AG08396 (cell line): ENCODE measurements at regions not wholly inside any gene's neighbourhood (a gene's known extent, or its start where the extent isn't known, plus 50 kb on each side); places are given as distances from the start of the nearest gene placed in this dataset.

Source experiments
- DNase-seq: peaks from one replicate; pipeline ENCODE4 v3.0.0; 2012; ENCODE audit warnings: low spot score, mixed read lengths

- no peak for DNase-seq
These were observed 247.5 kb downstream of the MTERF1 start for GRCh38 chr7:91633013-91633441.

GRCh38 chr7:91634485-91635177, 245.9 kb downstream of the MTERF1 start:
- DNase-seq: no peak

DNA sequence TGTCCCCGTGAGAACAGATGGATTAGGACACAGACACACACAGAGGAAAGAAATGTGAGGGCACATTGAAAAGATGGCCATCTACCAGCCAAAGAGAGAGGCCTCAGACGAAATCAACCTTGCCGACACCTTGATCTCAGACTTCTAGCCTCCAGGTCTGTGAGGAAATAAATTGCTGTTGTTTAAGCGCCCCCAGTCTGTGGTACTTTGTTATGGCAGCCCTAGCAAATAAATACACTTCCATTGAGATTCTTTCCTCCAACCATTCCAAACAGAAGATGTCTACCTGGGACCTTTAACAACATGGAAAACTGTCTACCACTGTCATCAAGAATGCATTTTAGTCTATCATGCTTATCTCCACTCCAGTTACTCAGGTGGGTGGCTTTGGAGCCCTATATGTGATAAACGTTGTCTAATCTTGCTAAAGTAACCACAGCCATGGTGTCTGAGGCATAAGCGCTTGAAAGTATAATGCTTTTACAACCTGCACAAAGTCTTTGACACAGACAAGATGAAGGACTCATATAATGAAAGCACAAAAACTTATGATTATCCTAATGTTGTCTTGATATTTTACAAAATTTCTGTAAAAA, 244.3 kb downstream of the MTERF1 start:
- no peak for DNase-seq

DNA sequence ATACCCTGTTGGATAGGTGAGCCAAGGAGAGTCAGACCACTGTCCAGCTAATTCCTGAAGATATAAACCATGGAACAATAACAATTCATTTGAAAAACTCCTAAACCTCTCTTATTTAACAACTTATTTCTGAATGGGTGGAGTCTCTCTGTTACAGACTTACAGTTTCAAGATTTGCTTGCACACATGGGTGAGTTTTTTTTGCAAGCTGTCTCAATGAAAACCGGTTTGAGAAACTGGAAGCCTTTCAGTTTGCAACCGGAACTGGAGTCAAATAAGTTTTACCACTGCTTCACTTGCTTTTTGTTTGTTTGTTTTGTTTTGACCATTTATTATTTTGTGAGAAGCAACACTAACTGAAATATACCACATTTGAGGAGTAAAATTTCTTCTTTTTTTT, 243.8 kb downstream of the MTERF1 start:
- DNase-seq: no peak

DNA sequence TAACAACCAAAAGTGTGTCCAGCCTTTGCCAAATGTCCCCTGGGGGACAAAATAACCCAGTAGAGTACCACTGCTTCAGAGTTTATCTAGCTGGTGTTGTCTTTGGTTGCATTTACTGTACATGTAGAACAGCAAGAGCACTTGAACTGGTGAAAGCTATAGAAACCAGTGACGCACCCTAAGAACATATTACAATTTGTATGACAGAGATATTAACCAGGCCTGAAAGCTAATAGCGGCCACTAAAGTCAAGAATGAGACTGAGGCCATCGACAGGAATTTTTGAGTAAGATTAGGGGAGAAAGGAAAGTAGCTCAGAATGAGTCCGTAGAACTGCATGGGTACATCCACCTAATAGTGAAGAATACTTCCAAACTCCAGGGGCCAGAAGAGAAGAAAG, 236.2 kb downstream of the MTERF1 start:
- no peak for DNase-seq

DNA sequence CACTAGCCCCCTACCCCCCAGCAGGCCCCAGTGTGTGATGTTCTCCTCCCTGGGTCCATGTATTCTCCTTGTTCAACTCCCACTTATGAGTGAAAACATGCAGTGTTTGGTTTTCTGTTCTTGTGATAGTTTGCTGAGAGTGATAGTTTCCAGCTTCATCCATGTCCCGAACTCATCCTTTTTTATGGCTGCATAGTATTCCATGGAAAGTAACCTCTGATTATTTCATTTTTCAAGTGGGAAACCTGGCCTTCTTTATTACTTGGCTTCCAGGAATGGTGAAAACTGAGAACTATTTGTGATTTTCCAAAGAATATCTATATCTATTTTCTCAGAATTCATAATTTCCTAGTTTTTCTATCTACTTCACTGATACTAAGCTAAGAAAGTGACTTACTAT, 235.0 kb downstream of the MTERF1 start:
- no peak for DNase-seq

- no peak for DNase-seq
These were observed 228.5 kb downstream of the MTERF1 start for GRCh38 chr7:91651986-91652385.

GRCh38 chr7:91653286-91653685, 227.2 kb downstream of the MTERF1 start:
- no peak for DNase-seq

- DNase-seq: no peak
These were observed 224.8 kb downstream of the MTERF1 start for GRCh38 chr7:91655656-91656055.

DNA sequence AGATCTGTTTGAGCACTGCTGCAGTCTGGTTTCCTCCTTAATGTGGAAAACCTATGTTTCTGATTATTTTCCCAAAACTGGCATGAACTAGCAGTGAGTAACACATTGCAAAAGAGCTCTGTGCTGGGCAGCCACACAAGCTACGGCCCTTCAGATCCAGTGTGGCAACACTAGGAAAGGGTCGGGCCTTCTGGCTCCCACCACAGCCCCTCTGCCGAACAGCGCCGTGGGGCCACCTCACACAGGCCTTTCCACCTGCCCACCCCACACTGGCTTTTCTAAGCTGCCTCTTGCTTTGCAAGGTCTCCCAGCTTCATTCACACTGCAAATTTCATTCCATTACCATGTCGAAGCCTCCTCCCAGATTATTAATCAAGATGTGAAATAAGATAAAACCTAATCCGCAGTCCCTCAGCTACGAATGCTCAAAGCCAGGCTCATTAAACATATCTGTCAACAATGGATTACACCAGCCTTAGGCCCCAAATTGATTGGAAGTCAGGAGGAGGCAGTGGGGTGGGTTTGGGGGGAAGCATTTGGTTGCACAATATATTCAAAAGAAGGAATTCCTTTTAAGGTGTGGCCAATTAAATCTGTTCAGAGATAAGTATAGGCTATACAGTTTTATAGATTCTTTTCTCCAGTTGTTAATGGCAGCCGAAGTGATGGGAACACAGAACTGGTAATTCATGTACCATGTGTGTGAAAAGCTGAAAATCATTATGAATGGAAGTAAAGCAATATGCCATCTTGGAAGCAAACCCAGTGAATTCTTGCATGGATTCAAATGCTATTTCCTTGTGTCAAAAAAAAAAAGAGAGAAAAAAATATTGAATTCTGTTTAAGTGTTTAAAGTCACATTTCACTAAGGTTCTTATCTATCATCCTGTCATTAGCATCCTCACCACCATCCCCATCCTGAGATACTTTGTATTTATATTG, 223.7 kb downstream of the MTERF1 start:
- DNase-seq: peak; percentile 9

DNA sequence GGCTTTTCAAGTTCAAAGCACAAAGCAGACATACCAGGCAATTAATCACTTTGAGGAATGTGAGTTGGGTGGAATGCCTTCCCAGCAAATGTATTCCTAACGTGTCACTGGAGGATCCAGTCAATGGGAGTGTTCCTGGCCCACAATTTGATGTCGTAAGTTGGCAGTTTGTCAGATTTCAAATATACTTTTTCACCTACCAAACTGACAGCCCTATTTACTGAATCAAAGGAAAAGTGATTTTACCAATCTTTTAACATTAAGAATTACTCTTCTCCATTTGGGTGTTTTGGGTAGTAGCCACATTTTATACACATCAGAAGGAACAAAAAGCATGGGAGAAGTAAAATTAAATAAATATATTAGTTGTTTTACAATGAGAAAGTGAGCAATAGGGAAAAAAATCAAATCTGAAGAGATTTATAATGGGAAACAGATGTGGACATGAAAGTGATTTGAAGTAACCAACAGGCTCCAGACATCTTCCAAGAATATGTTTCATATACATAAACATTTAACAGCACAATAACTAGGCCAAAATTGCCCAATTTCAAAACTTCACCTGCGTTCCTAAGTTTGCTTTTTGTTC, 222.9 kb downstream of the MTERF1 start:
- peak; percentile 32 for DNase-seq

DNA sequence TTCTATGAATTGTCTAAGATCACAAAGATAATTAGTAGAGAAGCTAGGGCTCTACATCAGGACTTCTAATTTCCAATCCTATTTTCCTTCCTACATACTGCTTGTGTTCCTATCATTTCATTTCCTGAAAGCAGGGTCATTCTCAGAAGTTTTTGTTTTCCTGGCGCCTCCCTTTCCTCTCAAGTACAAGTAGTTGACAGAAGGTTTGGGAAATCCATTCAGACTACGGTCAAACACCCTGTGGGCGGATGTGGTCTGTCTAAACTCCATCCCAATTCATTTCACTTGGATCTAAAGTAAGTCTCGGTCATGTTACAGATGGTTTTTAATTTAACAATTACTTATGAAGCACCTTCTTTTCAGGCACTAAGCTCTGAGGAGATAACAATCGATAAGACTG, 221.4 kb downstream of the MTERF1 start:
- DNase-seq: no peak

GRCh38 chr7:91660734-91661356, 219.7 kb downstream of the MTERF1 start:
- DNase-seq: no peak

DNA sequence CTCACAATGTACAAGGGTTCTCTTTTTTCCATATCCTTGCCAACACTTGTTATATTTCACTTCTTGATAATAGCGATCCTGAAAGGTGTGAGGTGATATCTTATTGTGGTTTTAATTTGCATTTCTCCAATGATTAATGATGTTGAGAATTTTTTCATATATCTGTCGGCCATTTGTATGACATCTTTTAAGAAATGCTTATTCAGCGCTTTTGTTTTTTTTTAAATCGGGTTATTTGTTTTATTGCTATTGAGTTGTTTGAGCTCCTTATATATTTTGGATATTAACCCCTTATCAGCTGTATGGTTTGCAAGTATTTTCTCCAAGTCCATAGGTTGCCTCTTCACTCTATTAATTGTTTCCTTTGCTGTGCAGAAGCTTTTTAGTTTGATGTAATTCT, 218.8 kb downstream of the MTERF1 start:
- DNase-seq: no peak

- DNase-seq: no peak
These were observed 212.3 kb downstream of the MTERF1 start for GRCh38 chr7:91668217-91668616.

DNA sequence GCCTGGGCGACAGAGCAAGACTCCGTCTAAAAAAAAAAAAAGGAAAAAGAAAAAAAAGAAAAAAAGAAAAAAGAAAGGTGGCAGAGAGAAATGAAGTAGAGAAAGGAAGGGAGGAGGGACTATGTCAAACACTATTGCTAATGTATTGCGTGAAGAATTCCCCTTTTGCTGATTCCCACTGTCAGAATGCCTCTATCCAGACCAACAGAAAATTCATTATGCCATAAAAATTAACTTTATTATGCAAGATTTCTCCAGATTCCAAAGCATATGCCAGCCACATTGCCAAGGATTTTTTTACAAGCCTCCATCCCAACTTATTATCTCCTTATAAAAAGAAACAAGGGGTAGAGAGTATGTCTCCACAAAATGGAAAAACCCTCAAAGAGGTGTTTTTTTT, 209.3 kb downstream of the MTERF1 start:
- DNase-seq: no peak

DNA sequence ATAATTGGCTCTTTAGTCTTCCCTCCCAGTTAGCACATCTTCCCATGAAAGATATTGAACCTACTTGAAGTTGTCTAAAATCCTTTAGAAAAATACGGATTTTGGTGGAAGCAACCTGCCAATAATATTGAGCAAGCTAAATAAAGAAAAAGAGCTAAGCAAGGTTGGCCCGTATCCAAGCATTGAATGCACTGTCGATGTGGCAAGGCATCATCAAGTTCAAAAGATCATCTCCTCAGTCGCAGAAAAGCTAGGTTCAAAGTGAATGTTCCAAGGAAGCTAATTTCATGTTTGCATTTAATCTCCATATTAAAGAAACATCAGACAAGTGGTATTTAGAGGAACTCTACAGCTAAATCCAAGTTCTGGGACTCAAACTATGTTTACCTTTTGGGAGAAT, 206.0 kb downstream of the MTERF1 start:
- no peak for DNase-seq

- no peak for DNase-seq
These were observed 198.8 kb downstream of the MTERF1 start for GRCh38 chr7:91681718-91682117.

- no peak for DNase-seq
These were observed 196.7 kb downstream of the MTERF1 start for GRCh38 chr7:91683823-91684222.

DNA sequence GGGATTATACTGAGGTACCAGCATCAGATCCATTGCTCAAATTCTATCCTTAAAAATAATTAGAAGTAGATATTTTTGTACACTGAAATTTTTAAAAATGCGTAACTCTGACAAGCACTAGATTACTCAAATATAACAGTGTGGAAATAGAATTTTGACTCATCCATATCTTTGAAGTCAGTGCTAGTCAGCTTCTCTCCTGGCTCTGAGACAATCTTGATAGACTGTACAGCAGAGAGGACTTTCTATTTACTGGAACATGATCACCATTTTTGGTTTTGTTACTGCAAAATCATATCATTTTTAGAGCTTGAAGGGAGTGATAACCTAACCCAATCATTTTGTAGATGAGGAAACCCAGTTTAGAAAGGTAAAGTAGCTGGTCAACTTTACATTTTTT, 195.0 kb downstream of the MTERF1 start:
- DNase-seq: peak; percentile 30

- no peak for DNase-seq
These were observed 189.9 kb downstream of the MTERF1 start for GRCh38 chr7:91690541-91691070.

DNA sequence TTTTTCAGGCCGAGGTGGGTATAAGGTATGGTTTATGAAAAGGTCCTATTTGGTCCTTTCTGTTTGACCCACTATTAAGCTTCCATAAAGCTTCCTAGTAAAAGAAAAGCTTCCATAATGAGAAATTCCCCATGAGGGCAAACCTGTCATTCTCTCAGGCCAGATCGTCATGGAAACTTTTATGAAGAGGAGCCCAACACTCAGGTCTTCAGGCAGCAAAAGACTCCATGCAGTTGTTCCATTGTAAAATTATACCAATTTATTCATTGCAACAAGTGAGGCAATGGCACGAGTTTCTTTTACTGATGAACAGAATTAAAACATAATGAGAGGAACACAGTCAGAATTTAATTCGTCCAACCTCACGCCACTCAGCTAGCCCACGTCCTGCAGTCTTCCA, 188.6 kb downstream of the MTERF1 start:
- no peak for DNase-seq
